HG03520 (cell line): ENCODE measurements at regions not wholly inside any gene's neighbourhood (a gene's known extent, or its start where the extent isn't known, plus 50 kb on each side); places are given as distances from the start of the nearest gene placed in this dataset.
"Not testable (repeated sequence)": the region's sequence is repeated elsewhere in the genome, so short reads cannot be mapped to it uniquely, and the experiment has no call there.

Experiments
- ATAC-seq: cut with Tn5 transposase; IDR thresholded peaks from one replicate; pipeline ENCODE4 v1.9.1; 2021; ENCODE audit warnings: mild to moderate bottlenecking, moderate library complexity; ENCODE audit not compliant: unreplicated experiment

GRCh38 chr4:10856271-10856782, 171.8 kb upstream of the CLNK start:
- ATAC-seq, result no peak

GRCh38 chr4:10853196-10853595, 168.6 kb upstream of the CLNK start:
- ATAC-seq, result no peak

GRCh38 chr4:10841697-10842096, 157.1 kb upstream of the CLNK start:
- ATAC-seq, result no peak

GRCh38 chr4:10837151-10837550, 152.6 kb upstream of the CLNK start:
- no peak for ATAC-seq

- ATAC-seq, result no peak
These were observed 148.4 kb upstream of the CLNK start for GRCh38 chr4:10832806-10833628.

GRCh38 chr4:10831727-10832408, 147.3 kb upstream of the CLNK start:
- ATAC-seq, result no peak

- not testable (repeated sequence) for ATAC-seq
These were observed 144.5 kb upstream of the CLNK start for GRCh38 chr4:10828918-10829538.

GRCh38 chr4:10821826-10822225, 137.3 kb upstream of the CLNK start:
- ATAC-seq, result no peak

GRCh38 chr4:10816571-10816970, 132.0 kb upstream of the CLNK start:
- ATAC-seq, result no peak

GRCh38 chr4:10811991-10812390, 127.4 kb upstream of the CLNK start:
- no peak for ATAC-seq

GRCh38 chr4:10810411-10810810, 125.8 kb upstream of the CLNK start:
- no peak for ATAC-seq

GRCh38 chr4:10809905-10810304, 125.3 kb upstream of the CLNK start:
- peak; percentile 72 for ATAC-seq

- no peak for ATAC-seq
These were observed 124.0 kb upstream of the CLNK start for GRCh38 chr4:10808591-10808990.

- no peak for ATAC-seq
These were observed 122.5 kb upstream of the CLNK start for GRCh38 chr4:10806953-10807645.

- no peak for ATAC-seq
These were observed 119.3 kb upstream of the CLNK start for GRCh38 chr4:10803713-10804343.

- no peak for ATAC-seq
These were observed 102.8 kb upstream of the CLNK start for GRCh38 chr4:10787365-10787764.

- ATAC-seq, result no peak
These were observed 100.1 kb upstream of the CLNK start for GRCh38 chr4:10784621-10785020.

GRCh38 chr4:10783351-10783750, 98.8 kb upstream of the CLNK start:
- ATAC-seq, result no peak

- no peak for ATAC-seq
These were observed 97.2 kb upstream of the CLNK start for GRCh38 chr4:10781805-10782204.

GRCh38 chr4:10780803-10781202, 96.2 kb upstream of the CLNK start:
- not testable (repeated sequence) for ATAC-seq

GRCh38 chr4:10775132-10775531, 90.6 kb upstream of the CLNK start:
- not testable (repeated sequence) for ATAC-seq
